ENCODE measurements at regions not wholly inside any gene's neighbourhood (a gene's known extent, or its start where the extent isn't known, plus 50 kb on each side); places are given as distances from the start of the nearest gene placed in this dataset.

DNA sequence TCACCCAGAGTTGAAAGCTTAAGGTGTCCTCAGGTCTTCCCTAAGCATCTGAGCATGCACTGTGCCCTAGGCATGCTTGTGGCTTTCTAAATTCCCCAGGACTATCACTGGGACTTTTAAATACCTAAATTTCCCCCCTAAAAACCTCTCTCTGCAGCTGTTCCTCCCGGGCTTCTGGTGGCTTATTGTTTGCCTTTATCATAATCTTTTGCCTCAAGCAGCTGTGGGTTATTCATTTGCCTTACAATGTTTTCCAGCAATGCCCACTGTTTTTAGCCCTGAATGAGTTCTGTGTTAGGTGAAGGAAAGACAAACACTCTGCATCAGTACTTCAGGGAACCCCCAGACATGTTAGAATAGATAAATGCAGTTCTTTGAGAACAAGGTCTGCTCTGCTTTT lies 455.0 kb downstream of the ZIC3 start:
- TF ChIP-seq HDAC2 (IDR thresholded peaks at IDR 0.05) (no peak), EZH2 (IDR thresholded peaks at IDR 0.05; ENCODE audit: borderline replicate concordance, control insufficient read depth, low read depth, low read length) (no peak), NBN (IDR thresholded peaks at IDR 0.05) (no peak)
- TF ChIP-seq, protein P1, sequence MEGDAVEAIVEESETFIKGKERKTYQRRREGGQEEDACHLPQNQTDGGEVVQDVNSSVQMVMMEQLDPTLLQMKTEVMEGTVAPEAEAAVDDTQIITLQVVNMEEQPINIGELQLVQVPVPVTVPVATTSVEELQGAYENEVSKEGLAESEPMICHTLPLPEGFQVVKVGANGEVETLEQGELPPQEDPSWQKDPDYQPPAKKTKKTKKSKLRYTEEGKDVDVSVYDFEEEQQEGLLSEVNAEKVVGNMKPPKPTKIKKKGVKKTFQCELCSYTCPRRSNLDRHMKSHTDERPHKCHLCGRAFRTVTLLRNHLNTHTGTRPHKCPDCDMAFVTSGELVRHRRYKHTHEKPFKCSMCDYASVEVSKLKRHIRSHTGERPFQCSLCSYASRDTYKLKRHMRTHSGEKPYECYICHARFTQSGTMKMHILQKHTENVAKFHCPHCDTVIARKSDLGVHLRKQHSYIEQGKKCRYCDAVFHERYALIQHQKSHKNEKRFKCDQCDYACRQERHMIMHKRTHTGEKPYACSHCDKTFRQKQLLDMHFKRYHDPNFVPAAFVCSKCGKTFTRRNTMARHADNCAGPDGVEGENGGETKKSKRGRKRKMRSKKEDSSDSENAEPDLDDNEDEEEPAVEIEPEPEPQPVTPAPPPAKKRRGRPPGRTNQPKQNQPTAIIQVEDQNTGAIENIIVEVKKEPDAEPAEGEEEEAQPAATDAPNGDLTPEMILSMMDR (IDR thresholded peaks at IDR 0.05 in 2 of 3, conservative IDR thresholded peaks at IDR 0.05 in 1 of 3; ENCODE audit: control insufficient read depth in 2 of 3, extremely low read depth in 1 of 3, insufficient read depth in 1 of 3, low read depth in 3 of 3, low read length in 3 of 3): no peak

Data from GM12878 (cell line).